WTC11 (cell line): ENCODE measurements at regions not wholly inside any gene's neighbourhood (a gene's known extent, or its start where the extent isn't known, plus 50 kb on each side); places are given as distances from the start of the nearest gene placed in this dataset.

Experiments
- ATAC-seq: fragments of 200-7000 bp; cut with Tn5 transposase; 2 replicates; pipeline ENCODE4 v1.10.0; 2021; ENCODE audit warnings: mild to moderate bottlenecking, moderate library complexity
- CTCF ChIA-PET: fragments of 300-600 bp; sonication (Branson Sonifier 250); formaldehyde crosslinking; loops from one replicate; lab custom pipeline; 2021; ENCODE audit warnings: antibody characterized with exemption; lab: Charles Lee
- POLR2A ChIA-PET: fragments of 350-600 bp; sonication (Branson Sonifier 250); formaldehyde crosslinking; loops from one replicate; lab custom pipeline; 2021; ENCODE audit warnings: antibody characterized with exemption; lab: Charles Lee
- DNase-seq: peaks from one replicate; pipeline ENCODE4 v3.0.0; 2021; ENCODE audit warnings: low spot score
- H3K27ac Mint-ChIP-seq: 2 replicates; pipeline ENCODE4 v1.8.0; 2021; ENCODE audit warnings: mixed read lengths
- H3K27me3 Mint-ChIP-seq: 2 replicates; pipeline ENCODE4 v1.8.0; 2021; ENCODE audit warnings: low read depth, mild to moderate bottlenecking, moderate library complexity, mixed read lengths
- H3K36me3 Mint-ChIP-seq: 2 replicates; pipeline ENCODE4 v1.8.0; 2021; ENCODE audit warnings: mixed read lengths
- H3K4me1 Mint-ChIP-seq: 2 replicates; pipeline ENCODE4 v1.8.0; 2022; ENCODE audit warnings: mixed read lengths
- H3K4me3 Mint-ChIP-seq: 2 replicates; pipeline ENCODE4 v1.8.0; 2021; ENCODE audit warnings: mild to moderate bottlenecking, moderate library complexity, mixed read lengths
- H3K9me3 Mint-ChIP-seq: 2 replicates; pipeline ENCODE4 v1.8.0; 2021; ENCODE audit warnings: mixed read lengths
- ATF6 ChIP-seq: sonication (generic); formaldehyde crosslinking; IDR thresholded peaks from 2 replicates; pipeline ENCODE4 v1.8.1; 2023; ENCODE audit warnings: mild to moderate bottlenecking, missing genetic modification reagents
- CREB1 ChIP-seq: sonication (generic); formaldehyde crosslinking; IDR thresholded peaks from 2 replicates; pipeline ENCODE4 v1.8.0; 2023; ENCODE audit warnings: mild to moderate bottlenecking, missing genetic modification reagents
- E2F5 ChIP-seq: sonication (generic); formaldehyde crosslinking; IDR thresholded peaks from 2 replicates; pipeline ENCODE4 v1.8.1; 2022; ENCODE audit warnings: mild to moderate bottlenecking, moderate library complexity, missing genetic modification reagents
- ESRRA ChIP-seq: sonication (generic); formaldehyde crosslinking; IDR thresholded peaks from 2 replicates; pipeline ENCODE4 v1.8.1; 2022; ENCODE audit warnings: mild to moderate bottlenecking, missing genetic modification reagents, borderline replicate concordance
- ETV6 ChIP-seq: sonication (generic); formaldehyde crosslinking; IDR thresholded peaks from 2 replicates; pipeline ENCODE4 v1.8.1; 2022; ENCODE audit warnings: mild to moderate bottlenecking, missing genetic modification reagents
- GABPB1 ChIP-seq: sonication (generic); formaldehyde crosslinking; IDR thresholded peaks from 2 replicates; pipeline ENCODE4 v1.8.1; 2023; ENCODE audit warnings: mild to moderate bottlenecking, missing genetic modification reagents
- IRF1 ChIP-seq: sonication (generic); formaldehyde crosslinking; IDR thresholded peaks from 2 replicates; pipeline ENCODE4 v1.8.0; 2023; ENCODE audit warnings: missing genetic modification reagents
- MXD4 ChIP-seq: fragments of 250-450 bp; sonication (Bioruptor Pico); IDR thresholded peaks from 2 replicates; pipeline ENCODE4 v1.8.0; 2021; ENCODE audit warnings: mild to moderate bottlenecking, moderate library complexity, borderline replicate concordance
- NFATC4 ChIP-seq: fragments of 250-450 bp; sonication (Bioruptor Pico); IDR thresholded peaks from 2 replicates; pipeline ENCODE4 v1.9.0; 2021; ENCODE audit warnings: mild to moderate bottlenecking
- NR3C1 ChIP-seq: sonication (generic); formaldehyde crosslinking; conservative IDR thresholded peaks from 2 replicates; pipeline ENCODE4 v1.8.1; 2023; ENCODE audit warnings: low read depth, mild to moderate bottlenecking, missing genetic modification reagents
- OVOL2 ChIP-seq: fragments of 250-450 bp; sonication (Bioruptor Pico); IDR thresholded peaks from 2 replicates; pipeline ENCODE4 v1.9.0; 2021; ENCODE audit warnings: mild to moderate bottlenecking, borderline replicate concordance
- SMAD4 ChIP-seq: sonication (generic); formaldehyde crosslinking; IDR thresholded peaks from 2 replicates; pipeline ENCODE4 v1.8.0; 2022; ENCODE audit warnings: mild to moderate bottlenecking, missing genetic modification reagents
- SP1 ChIP-seq: sonication (generic); formaldehyde crosslinking; conservative IDR thresholded peaks from 2 replicates; pipeline ENCODE4 v1.8.1; 2022; ENCODE audit warnings: missing genetic modification reagents
- TP53 ChIP-seq: sonication (generic); formaldehyde crosslinking; IDR thresholded peaks from 2 replicates; pipeline ENCODE4 v1.8.1; 2023; ENCODE audit warnings: mild to moderate bottlenecking, missing genetic modification reagents
- ZBTB43 ChIP-seq: sonication (generic); formaldehyde crosslinking; IDR thresholded peaks from 2 replicates; pipeline ENCODE4 v1.8.1; 2023; ENCODE audit warnings: mild to moderate bottlenecking, missing genetic modification reagents
- ZNF396 ChIP-seq: fragments of 250-450 bp; sonication (Bioruptor Pico); IDR thresholded peaks from 2 replicates; pipeline ENCODE4 v1.8.0; 2021; ENCODE audit warnings: mild to moderate bottlenecking, moderate library complexity, borderline replicate concordance
- ZNF416 ChIP-seq: fragments of 250-450 bp; sonication (Bioruptor Pico); IDR thresholded peaks from 2 replicates; pipeline ENCODE4 v1.9.0; 2021; ENCODE audit warnings: mild to moderate bottlenecking, inconsistent platforms
- ZNF671 ChIP-seq: fragments of 250-450 bp; sonication (Bioruptor Pico); IDR thresholded peaks from 2 replicates; pipeline ENCODE4 v1.8.0; 2021; ENCODE audit warnings: mild to moderate bottlenecking
- TF ChIP-seq, protein P1 (sequence below): sonication (generic); formaldehyde crosslinking; IDR thresholded peaks from 2 replicates; pipeline ENCODE4 v1.8.0; 2022; ENCODE audit warnings: mild to moderate bottlenecking, missing genetic modification reagents
- TF ChIP-seq, protein P2 (sequence below): sonication (generic); formaldehyde crosslinking; IDR thresholded peaks from 2 replicates; pipeline ENCODE4 v1.8.1; 2023; ENCODE audit warnings: mild to moderate bottlenecking, moderate library complexity, missing genetic modification reagents
- TF ChIP-seq, protein P3 (sequence below): sonication (generic); formaldehyde crosslinking; IDR thresholded peaks from 2 replicates; pipeline ENCODE4 v1.8.1; 2022; ENCODE audit warnings: mild to moderate bottlenecking, missing genetic modification reagents, moderate library complexity, borderline replicate concordance

DNA sequence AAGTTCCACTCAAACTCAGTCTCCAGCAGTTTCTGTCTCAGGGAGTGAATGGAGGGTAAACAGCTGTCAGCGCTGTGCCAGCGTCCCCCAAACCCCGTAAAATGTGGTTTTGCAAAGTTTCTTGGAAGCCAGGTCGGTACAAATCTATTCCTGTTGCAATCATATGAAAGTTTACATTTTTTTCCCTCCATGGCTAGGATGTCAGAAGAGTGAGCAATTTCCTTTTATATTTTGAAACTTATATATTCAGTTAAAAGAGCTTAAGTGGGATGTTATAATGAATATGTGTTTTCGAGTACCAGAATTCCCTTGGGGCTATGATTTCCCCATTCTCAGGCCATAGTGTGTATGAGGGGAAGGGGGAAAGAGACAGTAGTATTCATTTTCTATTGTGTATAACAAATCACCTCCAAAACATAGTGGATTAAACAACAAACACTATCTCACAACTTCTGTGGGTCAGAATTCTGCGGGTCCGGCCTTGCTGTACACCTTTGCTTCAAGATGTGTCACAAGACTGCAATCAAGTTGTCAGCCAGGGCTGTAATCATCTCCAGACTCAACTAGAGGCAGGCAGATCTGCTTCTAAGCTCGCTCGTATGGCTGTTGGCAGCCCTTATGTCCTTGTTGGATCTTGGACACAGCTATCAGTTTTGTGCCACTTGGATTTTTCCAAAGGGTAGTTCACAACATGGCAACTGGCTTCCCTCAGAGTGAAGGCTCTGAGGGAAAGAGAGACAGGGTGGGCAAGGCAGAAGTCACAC lies 107.4 kb downstream of the SNX18 start (continued):
- TF ChIP-seq SP1 (no peak), ZBTB43 (CRISPR knock-in tag) (no peak), SMAD4 (no peak), ETV6 (CRISPR knock-in tag) (no peak), ATF6 (no peak), MXD4 (no peak), CREB1 (CRISPR knock-in tag) (no peak), OVOL2 (CRISPR knock-in tag) (no peak), E2F5 (no peak)
- TF ChIP-seq, protein P1, sequence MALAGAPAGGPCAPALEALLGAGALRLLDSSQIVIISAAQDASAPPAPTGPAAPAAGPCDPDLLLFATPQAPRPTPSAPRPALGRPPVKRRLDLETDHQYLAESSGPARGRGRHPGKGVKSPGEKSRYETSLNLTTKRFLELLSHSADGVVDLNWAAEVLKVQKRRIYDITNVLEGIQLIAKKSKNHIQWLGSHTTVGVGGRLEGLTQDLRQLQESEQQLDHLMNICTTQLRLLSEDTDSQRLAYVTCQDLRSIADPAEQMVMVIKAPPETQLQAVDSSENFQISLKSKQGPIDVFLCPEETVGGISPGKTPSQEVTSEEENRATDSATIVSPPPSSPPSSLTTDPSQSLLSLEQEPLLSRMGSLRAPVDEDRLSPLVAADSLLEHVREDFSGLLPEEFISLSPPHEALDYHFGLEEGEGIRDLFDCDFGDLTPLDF (CRISPR knock-in tag), result no peak

DNA sequence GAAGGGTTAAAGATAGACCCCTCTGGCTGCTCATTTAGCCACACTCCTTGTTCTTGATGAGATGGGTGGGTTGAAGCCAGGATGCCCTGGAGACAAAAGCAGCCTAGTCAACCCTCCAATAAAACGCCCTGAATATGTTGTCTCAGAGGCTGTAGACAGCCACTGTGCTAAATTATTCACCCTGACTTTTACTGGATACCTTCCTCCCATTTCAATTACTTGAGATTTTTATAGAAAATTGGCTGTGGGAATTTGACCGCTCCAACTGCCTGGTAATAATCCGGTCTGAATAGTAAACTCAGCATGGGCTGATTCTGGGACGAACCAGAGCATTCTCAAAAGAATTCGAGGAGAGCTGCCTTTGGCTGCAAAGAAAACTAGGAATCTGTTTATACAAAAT lies 104.2 kb downstream of the SNX18 start:
- ChIA-PET POLR2A (no interaction called here), CTCF (no interaction called here)
- ATAC-seq, result no peak
- peaks cover 19% of the 10 kb centered on the region for H3K9me3 Mint-ChIP-seq
- peaks cover 20% of the 10 kb centered on the region for H3K4me1 Mint-ChIP-seq
- H3K4me3 Mint-ChIP-seq, result no peak overlapping the region
- peaks cover 7% of the 10 kb centered on the region; the same call in 1 of the 2 replicates for H3K36me3 Mint-ChIP-seq
- H3K27me3 Mint-ChIP-seq, result peaks cover 6% of the 10 kb centered on the region
- no peak for TF ChIP-seq ESRRA (CRISPR knock-in tag)
- no peak for TF ChIP-seq ZNF416 (CRISPR knock-in tag)
- no peak for TF ChIP-seq IRF1 (CRISPR knock-in tag)
- TF ChIP-seq ZNF671 (CRISPR knock-in tag), result no peak
- TF ChIP-seq ATF6, result no peak
- TF ChIP-seq, protein P2, sequence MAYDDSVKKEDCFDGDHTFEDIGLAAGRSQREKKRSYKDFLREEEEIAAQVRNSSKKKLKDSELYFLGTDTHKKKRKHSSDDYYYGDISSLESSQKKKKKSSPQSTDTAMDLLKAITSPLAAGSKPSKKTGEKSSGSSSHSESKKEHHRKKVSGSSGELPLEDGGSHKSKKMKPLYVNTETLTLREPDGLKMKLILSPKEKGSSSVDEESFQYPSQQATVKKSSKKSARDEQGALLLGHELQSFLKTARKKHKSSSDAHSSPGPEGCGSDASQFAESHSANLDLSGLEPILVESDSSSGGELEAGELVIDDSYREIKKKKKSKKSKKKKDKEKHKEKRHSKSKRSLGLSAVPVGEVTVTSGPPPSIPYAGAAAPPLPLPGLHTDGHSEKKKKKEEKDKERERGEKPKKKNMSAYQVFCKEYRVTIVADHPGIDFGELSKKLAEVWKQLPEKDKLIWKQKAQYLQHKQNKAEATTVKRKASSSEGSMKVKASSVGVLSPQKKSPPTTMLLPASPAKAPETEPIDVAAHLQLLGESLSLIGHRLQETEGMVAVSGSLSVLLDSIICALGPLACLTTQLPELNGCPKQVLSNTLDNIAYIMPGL (CRISPR knock-in tag), result no peak
- TF ChIP-seq TP53 (CRISPR knock-in tag), result no peak
- no peak for TF ChIP-seq NFATC4 (CRISPR knock-in tag)
- TF ChIP-seq GABPB1 (CRISPR knock-in tag), result no peak
- TF ChIP-seq, protein P3, sequence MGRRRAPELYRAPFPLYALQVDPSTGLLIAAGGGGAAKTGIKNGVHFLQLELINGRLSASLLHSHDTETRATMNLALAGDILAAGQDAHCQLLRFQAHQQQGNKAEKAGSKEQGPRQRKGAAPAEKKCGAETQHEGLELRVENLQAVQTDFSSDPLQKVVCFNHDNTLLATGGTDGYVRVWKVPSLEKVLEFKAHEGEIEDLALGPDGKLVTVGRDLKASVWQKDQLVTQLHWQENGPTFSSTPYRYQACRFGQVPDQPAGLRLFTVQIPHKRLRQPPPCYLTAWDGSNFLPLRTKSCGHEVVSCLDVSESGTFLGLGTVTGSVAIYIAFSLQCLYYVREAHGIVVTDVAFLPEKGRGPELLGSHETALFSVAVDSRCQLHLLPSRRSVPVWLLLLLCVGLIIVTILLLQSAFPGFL (CRISPR knock-in tag), result no peak
- no peak for TF ChIP-seq OVOL2 (CRISPR knock-in tag)
- no peak for TF ChIP-seq ZNF396 (CRISPR knock-in tag)
- no peak for TF ChIP-seq NR3C1 (CRISPR knock-in tag)
- TF ChIP-seq, all 79 proteins: peak for 0
- no peak for DNase-seq
- no peak overlapping the region for H3K27ac Mint-ChIP-seq
